HG03575 (cell line): ENCODE measurements at regions not wholly inside any gene's neighbourhood (a gene's known extent, or its start where the extent isn't known, plus 50 kb on each side); places are given as distances from the start of the nearest gene placed in this dataset.
"Not testable (repeated sequence)": the region's sequence is repeated elsewhere in the genome, so short reads cannot be mapped to it uniquely, and the experiment has no call there.

ENCODE experiments used
- ATAC-seq: cut with Tn5 transposase; IDR thresholded peaks from one replicate; pipeline ENCODE4 v1.9.1; 2021; ENCODE audit not compliant: unreplicated experiment, insufficient number of reproducible peaks, low FRiP score; ENCODE audit errors: extremely low read depth

- no peak for ATAC-seq
Observed at GRCh38 chr20:40634891-40635290, 54.1 kb downstream of the MAFB start.

DNA sequence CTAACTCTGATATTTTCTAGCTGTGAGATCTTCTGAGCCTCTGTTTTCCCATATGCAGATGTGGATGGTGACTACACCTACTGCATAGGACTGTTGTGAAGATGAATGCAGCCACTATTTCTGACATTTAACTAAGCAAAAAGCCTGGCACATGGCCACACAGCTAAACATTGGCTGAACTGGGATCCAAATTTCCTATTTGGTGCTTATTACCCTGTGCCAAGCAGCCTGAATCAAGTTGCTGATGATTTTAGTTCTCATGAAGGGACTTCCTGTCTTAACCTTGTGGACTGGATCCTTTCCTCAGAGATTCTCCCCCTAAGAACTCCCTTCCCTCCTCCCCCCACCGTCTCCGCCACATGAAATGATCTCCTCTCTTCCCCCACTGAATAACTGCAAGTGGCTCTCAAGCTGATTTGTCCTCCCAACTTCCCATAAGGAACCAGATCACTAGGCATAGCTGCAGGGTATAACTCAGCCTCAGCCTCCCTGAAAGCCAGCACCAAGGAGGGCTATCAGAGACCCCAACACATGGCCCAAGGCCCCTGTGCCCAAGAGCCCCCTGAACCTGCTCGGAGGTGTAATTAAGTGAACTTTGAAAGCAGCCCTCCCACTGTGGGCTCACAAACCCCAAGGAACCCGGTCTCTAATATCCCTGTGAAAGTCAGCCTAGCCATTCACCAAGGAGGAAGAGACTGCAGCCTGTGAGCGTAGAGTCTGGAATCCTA lies 55.7 kb downstream of the MAFB start:
- no peak for ATAC-seq

- ATAC-seq = no peak
Observed at GRCh38 chr20:40632346-40632976, 56.6 kb downstream of the MAFB start.

DNA sequence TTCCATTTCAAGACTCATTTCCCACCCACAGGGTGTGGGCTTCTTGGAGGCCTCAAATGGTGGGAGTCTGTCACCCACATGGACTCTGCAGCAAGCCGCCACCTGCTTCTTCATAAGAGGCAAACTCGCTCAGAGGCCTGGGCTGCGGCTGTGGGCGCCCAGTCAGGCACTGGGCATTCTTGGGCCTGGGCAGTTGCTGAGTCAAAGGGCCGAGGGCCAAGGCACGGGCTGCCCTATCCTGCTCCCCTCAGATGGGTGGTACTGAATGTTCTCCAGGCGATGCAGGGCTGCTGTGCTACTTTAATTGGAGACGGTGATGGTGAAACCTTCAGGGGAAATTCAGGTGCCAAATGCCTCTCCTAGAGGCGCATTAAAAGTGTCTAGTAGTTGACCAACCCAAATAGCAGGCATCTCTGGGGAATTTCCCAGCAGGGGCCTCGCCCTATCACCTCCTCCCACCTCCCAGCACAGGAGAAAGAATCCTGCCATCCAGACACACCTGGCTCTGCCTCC lies 57.9 kb downstream of the MAFB start:
- ATAC-seq = no peak

DNA sequence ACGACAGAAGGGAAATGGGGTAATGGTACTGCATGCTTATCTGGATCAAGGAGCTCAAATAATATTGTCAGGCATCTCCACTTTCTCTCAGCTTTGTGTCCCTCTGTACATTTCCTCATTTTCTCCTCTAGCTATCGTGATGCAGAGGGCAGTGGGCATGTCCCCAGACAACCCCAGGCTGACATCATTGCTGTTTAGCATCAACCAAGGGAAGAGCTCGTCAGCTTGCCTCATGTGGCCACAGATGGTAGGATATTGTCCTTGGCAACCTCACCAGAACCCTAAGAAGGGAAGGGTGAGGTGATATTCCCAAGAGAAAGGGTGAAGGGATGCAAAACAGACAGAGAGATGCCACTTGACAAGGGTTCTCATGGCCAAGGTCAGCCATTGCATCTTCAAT lies 58.3 kb downstream of the MAFB start:
- ATAC-seq = no peak

DNA sequence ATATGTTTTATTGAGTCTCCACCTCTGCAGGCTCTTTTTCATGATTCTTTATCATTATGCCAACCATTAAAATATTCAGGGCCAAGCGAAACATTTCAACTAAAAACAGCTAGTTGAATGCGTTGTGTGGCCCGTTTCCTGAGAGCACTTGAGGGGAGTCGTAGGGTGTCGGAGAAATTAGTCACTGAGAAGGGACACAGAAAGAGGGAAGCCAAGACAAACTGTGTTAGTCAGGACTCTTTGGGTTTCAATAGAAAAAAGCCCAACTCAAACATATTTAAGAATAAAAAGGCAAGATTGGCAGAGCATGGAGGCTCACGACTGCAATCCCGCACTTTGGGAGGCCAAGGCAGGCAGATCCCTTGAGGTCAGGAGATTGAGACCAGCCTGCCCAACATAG lies 58.9 kb downstream of the MAFB start:
- ATAC-seq = no peak

DNA sequence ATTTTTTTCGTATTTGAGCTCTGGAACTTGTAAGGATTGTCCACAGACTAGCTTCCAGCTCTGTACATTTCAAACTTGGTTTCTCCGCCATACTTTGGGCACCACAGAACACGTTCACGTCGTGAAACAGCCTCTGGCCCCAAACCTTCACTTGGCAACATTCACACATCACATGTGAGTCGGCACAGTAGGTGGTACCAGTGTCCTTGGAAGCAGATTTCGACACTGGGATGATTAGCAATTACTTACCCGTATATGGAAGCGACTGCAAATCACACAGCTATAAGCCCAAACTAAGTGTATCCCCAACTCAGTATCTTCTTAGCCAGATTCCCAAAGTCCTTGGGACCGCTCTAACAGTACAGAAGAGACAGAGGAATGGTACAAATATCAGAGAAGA lies 60.2 kb downstream of the MAFB start:
- ATAC-seq = no peak

GRCh38 chr20:40619053-40619452 lies 70.0 kb downstream of the MAFB start:
- ATAC-seq = not testable (repeated sequence)

- no peak for ATAC-seq
Observed at GRCh38 chr20:40617594-40617993, 71.4 kb downstream of the MAFB start.

- ATAC-seq = no peak
Observed at GRCh38 chr20:40612837-40613236, 76.2 kb downstream of the MAFB start.

DNA sequence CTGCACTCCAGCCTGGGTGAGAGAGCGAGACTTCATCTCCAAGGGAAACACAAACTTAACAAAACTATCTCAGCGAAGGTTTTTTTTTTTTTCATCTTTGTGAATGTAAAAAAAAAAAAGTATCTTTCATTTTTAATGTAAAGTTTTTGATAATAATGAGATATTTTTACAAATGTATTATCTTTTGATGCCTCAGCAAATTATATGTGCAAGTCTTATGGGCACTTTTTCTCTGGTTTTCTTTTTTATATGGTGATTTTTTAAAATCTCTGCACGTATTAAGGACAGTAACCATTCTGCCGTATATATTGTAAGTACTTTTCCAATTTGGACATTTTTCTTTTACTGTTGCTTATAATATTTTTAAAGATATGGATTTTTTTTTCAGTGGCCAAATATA lies 76.8 kb downstream of the MAFB start:
- no peak for ATAC-seq

- ATAC-seq = no peak
Observed at GRCh38 chr20:40610730-40611129, 78.3 kb downstream of the MAFB start.

GRCh38 chr20:40607927-40608326 lies 81.1 kb downstream of the MAFB start:
- no peak for ATAC-seq

DNA sequence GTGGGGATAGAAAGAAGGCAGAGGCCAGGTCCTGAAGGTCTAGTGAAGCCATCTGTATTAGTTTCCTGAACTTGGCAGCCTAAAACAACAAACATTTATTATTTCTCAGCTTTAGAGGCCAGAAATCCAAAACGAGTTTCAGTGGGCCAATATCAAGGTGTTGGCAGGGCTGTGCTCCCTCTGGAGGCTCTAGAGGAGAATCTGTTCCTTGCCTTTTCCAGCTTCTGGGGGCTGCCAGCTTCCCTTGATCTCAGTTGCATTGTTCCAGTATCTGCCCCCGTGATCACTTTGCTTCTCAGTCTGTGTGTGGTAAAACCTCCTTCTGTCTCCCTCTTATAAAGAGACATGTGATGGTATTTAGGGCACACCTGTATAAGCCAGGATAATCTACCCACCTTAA lies 82.4 kb downstream of the MAFB start:
- no peak for ATAC-seq

DNA sequence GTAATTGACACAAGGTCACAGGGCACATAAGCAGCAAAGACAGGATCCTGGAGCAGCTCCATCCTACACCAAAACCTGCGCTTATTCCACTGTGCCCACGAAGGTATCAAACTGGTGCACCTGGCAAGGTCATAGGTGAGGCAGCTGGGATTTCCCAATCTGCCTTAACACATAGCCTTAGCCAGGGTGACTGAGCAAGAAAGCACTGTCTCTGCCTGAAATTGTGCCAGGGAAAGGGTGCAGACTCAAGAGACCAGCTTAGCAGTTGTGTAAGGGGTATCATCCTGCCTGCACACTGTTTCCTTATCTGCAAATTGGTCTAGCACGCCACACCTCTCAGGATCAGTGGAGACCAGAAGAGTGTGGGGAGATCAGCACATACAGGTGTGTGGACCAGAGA lies 82.8 kb downstream of the MAFB start:
- ATAC-seq = no peak

GRCh38 chr20:40604416-40604815 lies 84.6 kb downstream of the MAFB start:
- ATAC-seq = no peak

DNA sequence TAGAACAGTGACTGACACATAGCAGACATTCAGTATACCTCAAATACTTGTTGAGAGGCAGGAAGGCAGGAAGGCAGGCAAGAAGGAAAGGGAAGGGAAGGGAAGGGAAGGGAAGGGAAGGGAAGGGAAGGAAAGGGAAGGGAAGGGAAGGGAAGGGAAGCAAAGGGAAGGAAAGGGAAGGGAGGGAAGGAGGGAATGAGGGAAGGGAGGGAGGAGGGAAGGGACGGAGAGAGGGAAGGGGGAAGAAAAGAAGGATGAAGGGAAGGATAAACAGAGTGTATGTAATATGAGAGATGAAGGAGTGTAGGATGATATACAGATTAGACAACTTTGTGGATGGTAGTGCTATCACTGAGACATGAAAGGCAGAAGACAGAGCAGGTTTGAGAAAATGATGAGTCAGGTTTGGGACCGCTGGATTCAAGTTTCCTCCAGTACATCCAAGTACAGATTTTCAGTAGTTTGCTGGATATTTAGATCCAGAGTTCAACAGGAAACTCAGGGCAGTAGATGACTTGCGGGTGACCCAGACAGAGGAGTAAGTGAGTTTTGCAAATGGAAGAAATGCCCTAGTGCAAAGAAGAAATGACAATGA lies 85.9 kb downstream of the MAFB start:
- ATAC-seq = no peak

DNA sequence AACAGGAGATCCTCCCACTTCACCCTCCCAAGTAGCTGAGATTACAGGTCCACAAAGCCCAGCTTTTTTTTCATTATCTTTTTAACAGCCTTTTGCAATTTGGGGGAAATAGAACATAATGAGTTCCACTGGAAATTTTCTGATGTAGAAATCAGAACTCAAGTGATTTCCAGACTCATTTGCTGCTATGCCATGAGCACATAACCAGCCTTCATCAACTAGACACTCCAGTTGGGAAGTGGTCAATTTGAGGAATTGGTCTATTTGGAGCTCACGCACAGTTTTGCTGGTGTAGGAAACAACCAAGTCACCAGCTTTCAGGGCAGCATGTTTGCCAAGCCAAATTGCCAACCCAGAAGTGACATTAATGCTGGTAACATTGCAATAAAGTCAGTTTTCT lies 86.7 kb downstream of the MAFB start:
- ATAC-seq = no peak

DNA sequence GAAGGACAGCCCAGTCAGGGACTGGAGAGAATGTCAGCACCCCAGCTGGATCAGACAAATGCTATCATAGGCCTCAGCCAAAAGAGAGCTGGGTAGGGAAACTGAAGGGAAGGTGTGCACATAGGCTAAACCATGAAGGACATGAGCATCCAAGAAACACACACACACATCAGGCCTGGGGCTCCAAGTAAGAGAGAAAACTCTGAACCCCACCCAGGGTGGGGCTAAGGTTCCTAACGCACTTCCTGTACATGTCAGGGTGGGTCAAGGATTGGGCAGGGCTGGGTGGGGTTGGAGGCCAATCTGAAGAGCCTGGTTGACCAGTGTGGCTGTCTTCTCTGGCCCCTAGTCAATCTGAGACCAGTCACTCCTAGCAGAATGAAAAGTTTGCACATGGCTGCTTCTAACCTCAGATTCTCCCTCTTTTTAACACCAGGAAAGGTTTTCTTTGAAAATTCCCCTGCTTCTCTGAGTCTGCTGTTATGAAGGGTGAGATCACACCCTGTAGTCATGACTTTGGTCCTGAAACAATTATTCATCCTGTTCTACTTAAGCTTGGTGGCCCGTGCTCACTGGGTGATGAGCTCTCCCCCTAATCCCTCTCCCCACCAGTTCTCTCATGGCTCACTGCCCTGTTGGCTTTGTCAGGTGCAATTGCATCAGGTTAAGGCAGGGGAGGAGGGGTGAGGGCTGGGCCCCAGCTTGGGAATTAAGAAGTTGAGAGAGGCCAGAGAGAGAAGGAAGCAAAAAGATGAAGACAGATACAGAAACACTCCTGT lies 88.4 kb downstream of the MAFB start:
- no peak for ATAC-seq

DNA sequence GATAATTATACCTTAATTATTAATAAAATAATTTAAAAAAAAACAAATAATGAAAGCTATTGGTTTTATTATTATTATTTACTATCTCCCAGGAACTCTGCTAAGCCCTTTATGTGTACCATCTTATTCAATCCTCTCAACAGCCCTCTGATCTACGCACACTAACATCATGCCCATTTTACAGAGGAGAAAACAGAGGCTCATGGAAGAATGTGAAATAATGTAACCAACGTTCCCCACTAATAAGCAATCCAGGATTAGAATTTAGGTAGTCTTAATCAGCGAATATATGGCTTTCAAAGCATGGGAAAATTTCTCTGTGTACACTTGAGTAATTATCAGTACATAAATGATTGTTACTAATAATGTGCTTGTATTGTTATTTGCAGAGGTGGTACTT lies 89.0 kb downstream of the MAFB start:
- ATAC-seq = no peak
